ENCODE measurements at regions not wholly inside any gene's neighbourhood (a gene's known extent, or its start where the extent isn't known, plus 50 kb on each side); places are given as distances from the start of the nearest gene placed in this dataset.

DNA sequence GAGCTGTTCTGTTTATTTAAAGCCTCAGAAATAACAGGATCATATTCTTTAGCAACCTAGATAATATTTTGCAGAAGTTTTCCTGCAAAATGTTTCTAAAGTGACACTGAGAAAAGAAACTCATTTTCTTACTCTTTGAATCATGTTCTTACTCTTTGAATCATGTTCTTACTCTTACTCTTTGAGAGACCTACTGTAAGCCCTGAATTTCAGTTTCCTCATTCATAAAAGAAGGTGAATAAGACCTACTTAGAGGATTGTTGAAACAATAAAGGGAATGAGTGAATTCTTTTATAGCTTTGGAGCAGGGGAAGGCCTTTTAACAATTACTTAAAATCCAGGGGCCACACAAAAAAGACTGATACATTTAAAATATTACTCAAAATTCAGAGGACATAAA is 221.7 kb upstream of the CMC1 start:
- H3K36me3 ChIP-seq (ENCODE audit: control insufficient read depth, insufficient read depth, low read length) = no peaks in the 10 kb centered on the region
- H3K79me2 ChIP-seq (ENCODE audit: control insufficient read depth, insufficient read depth, low read length) = no peaks in the 10 kb centered on the region
- in situ Hi-C loops (cut with MboI) (no loop called here), intact Hi-C loops (cut with micrococcal nuclease) (no loop called here)
- TF ChIP-seq CBFB (CRISPR knock-in tag; IDR thresholded peaks at IDR 0.05) = no peak
- TF ChIP-seq TEAD1 (CRISPR knock-in tag; IDR thresholded peaks at IDR 0.05) = no peak
- no peak for TF ChIP-seq ZNF24 (IDR thresholded peaks at IDR 0.05)
- no peak for TF ChIP-seq KLF6 (CRISPR knock-in tag; IDR thresholded peaks at IDR 0.05; ENCODE audit: borderline replicate concordance)
- TF ChIP-seq, protein P1, sequence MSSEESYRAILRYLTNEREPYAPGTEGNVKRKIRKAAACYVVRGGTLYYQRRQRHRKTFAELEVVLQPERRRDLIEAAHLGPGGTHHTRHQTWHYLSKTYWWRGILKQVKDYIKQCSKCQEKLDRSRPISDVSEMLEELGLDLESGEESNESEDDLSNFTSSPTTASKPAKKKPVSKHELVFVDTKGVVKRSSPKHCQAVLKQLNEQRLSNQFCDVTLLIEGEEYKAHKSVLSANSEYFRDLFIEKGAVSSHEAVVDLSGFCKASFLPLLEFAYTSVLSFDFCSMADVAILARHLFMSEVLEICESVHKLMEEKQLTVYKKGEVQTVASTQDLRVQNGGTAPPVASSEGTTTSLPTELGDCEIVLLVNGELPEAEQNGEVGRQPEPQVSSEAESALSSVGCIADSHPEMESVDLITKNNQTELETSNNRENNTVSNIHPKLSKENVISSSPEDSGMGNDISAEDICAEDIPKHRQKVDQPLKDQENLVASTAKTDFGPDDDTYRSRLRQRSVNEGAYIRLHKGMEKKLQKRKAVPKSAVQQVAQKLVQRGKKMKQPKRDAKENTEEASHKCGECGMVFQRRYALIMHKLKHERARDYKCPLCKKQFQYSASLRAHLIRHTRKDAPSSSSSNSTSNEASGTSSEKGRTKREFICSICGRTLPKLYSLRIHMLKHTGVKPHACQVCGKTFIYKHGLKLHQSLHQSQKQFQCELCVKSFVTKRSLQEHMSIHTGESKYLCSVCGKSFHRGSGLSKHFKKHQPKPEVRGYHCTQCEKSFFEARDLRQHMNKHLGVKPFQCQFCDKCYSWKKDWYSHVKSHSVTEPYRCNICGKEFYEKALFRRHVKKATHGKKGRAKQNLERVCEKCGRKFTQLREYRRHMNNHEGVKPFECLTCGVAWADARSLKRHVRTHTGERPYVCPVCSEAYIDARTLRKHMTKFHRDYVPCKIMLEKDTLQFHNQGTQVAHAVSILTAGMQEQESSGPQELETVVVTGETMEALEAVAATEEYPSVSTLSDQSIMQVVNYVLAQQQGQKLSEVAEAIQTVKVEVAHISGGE (CRISPR knock-in tag; IDR thresholded peaks at IDR 0.05) = no peak
- H3K4me2 ChIP-seq (ENCODE audit: insufficient read depth, low read length) = no peak overlapping the region
- H3K9me1 ChIP-seq (ENCODE audit: control insufficient read depth, insufficient read depth, low read length) = no peaks in the 10 kb centered on the region
- H2AFZ ChIP-seq (ENCODE audit: low read depth, low read length) = no peak overlapping the region
- no peak for FAIRE-seq
- H3K27me3 ChIP-seq (ENCODE audit: control insufficient read depth in 2 of 2, insufficient read depth in 2 of 2, low read length in 2 of 2) = no peaks in the 10 kb centered on the region
- H3K9ac ChIP-seq (ENCODE audit: insufficient read depth in 1 of 2, low read depth in 2 of 2, low read length in 2 of 2) = no peak overlapping the region
- no peaks in the 10 kb centered on the region for H4K20me1 ChIP-seq (replicated peaks; ENCODE audit: control insufficient read depth, insufficient read depth, low read length)
- H3K9me3 ChIP-seq (replicated peaks; ENCODE audit: control insufficient read depth, insufficient read depth, low read depth, low read length) = peaks cover 3% of the 10 kb centered on the region; the same call in 1 of the 2 replicates
- POLR2A ChIA-PET = no interaction called here
- no TSS peak for BruUV-seq (replicated peaks)
- H3K27ac ChIP-seq (ENCODE audit: extremely low read depth, low read depth, low read length) = no peak overlapping the region
- no peaks in the 10 kb centered on the region for H3K4me1 ChIP-seq (replicated peaks in 1 of 2; ENCODE audit: control insufficient read depth in 2 of 2, insufficient read depth in 2 of 2, low read length in 2 of 2)
- ATAC-seq = no peak
- CTCF ChIA-PET (ENCODE audit: low intra/inter-chr PET ratio) = no interaction called here
- no peak overlapping the region for H3K4me3 ChIP-seq
- DNase-seq (ENCODE audit: extremely low read depth in 1 of 4, low spot score in 3 of 4) = no peak

All from K562 (cell line).